ENCODE measurements at regions not wholly inside any gene's neighbourhood (a gene's known extent, or its start where the extent isn't known, plus 50 kb on each side); places are given as distances from the start of the nearest gene placed in this dataset.
"Not testable (repeated sequence)": the region's sequence is repeated elsewhere in the genome, so short reads cannot be mapped to it uniquely, and the experiment has no call there.

GRCh38 chr3:118126751-118127150 lies 907.9 kb downstream of the IGSF11 start:
- FAIRE-seq = no peak

- FAIRE-seq = no peak
Measured at GRCh38 chr3:118127992-118128391, 906.7 kb downstream of the IGSF11 start.

- FAIRE-seq = no peak
Measured at GRCh38 chr3:118128886-118129285, 905.8 kb downstream of the IGSF11 start.

- FAIRE-seq = no peak
Measured at GRCh38 chr3:118137778-118138177, 896.9 kb downstream of the IGSF11 start.

- FAIRE-seq = no peak
Measured at GRCh38 chr3:118144919-118145318, 889.7 kb downstream of the IGSF11 start.

- FAIRE-seq = no peak
Measured at GRCh38 chr3:118146658-118147375, 887.8 kb downstream of the IGSF11 start.

- FAIRE-seq = no peak
Measured at GRCh38 chr3:118151164-118151563, 883.5 kb downstream of the IGSF11 start.

GRCh38 chr3:118162627-118163588 lies 871.7 kb downstream of the IGSF11 start:
- not testable (repeated sequence) for FAIRE-seq

- no peak for FAIRE-seq
Measured at GRCh38 chr3:118165413-118165812, 869.2 kb downstream of the IGSF11 start.

GRCh38 chr3:118167571-118167970 lies 867.1 kb downstream of the IGSF11 start:
- no peak for FAIRE-seq

- FAIRE-seq = no peak
Measured at GRCh38 chr3:118168175-118168574, 866.5 kb downstream of the IGSF11 start.

- FAIRE-seq = no peak
Measured at GRCh38 chr3:118171236-118171852, 863.3 kb downstream of the IGSF11 start.

GRCh38 chr3:118180853-118181252 lies 853.8 kb downstream of the IGSF11 start:
- FAIRE-seq = no peak

- no peak for FAIRE-seq
Measured at GRCh38 chr3:118181274-118181673, 853.4 kb downstream of the IGSF11 start.

- FAIRE-seq = no peak
Measured at GRCh38 chr3:118186051-118186450, 848.6 kb downstream of the IGSF11 start.

GRCh38 chr3:118187221-118187620 lies 847.4 kb downstream of the IGSF11 start:
- FAIRE-seq = no peak

GRCh38 chr3:118196183-118196582 lies 838.5 kb downstream of the IGSF11 start:
- FAIRE-seq = no peak

- no peak for FAIRE-seq
Measured at GRCh38 chr3:118199044-118199443, 835.6 kb downstream of the IGSF11 start.

GRCh38 chr3:118204052-118204656 lies 830.5 kb downstream of the IGSF11 start:
- no peak for FAIRE-seq

GRCh38 chr3:118207271-118207670 lies 827.4 kb downstream of the IGSF11 start:
- no peak for FAIRE-seq

- no peak for FAIRE-seq
Measured at GRCh38 chr3:118208642-118209041, 826.0 kb downstream of the IGSF11 start.

- FAIRE-seq = no peak
Measured at GRCh38 chr3:118213892-118214291, 820.8 kb downstream of the IGSF11 start.

- FAIRE-seq = no peak
Measured at GRCh38 chr3:118226206-118226605, 808.4 kb downstream of the IGSF11 start.

Measured in colon (tissue), 2 donors.